CD4-positive, alpha-beta T cell treated with Interferon alpha-2 for 1 hour (primary cell): ENCODE measurements at regions not wholly inside any gene's neighbourhood (a gene's known extent, or its start where the extent isn't known, plus 50 kb on each side); places are given as distances from the start of the nearest gene placed in this dataset.
"Not testable (repeated sequence)": the region's sequence is repeated elsewhere in the genome, so short reads cannot be mapped to it uniquely, and the experiment has no call there.

Source experiments
- DNase-seq, 2 donors: peaks; one replicate each; pipeline ENCODE4 v3.0.0-alpha.2; 2020 to 2022

- no peak for DNase-seq
Observed at GRCh38 chr4:82172186-82172585, 201.6 kb downstream of the HNRNPD start.

GRCh38 chr4:82171531-82172155 is 202.1 kb downstream of the HNRNPD start:
- DNase-seq, result no peak

- no peak for DNase-seq
Observed at GRCh38 chr4:82149750-82150149, 224.0 kb downstream of the HNRNPD start.

DNA sequence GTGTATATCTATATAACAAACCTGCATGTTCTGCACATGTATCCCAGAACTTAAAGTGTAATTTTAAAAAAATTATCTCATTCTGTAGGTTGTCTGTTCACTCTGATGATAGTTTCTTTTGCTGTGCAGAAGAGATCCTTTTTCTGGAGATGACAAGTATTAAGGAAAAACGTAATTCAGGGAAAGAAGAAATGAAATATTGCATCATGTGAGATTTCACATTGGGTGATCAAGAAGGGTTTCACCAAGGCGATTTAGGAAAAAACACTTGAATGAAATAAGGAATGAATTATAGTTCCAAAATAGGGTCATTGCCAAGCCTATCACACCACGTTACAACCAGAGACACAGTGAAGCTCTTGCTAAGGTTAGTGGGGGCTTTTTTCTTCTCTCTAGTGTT is 227.9 kb downstream of the HNRNPD start:
- DNase-seq, result no peak

- DNase-seq, result no peak
Observed at GRCh38 chr4:82140422-82140821, 233.4 kb downstream of the HNRNPD start.

DNA sequence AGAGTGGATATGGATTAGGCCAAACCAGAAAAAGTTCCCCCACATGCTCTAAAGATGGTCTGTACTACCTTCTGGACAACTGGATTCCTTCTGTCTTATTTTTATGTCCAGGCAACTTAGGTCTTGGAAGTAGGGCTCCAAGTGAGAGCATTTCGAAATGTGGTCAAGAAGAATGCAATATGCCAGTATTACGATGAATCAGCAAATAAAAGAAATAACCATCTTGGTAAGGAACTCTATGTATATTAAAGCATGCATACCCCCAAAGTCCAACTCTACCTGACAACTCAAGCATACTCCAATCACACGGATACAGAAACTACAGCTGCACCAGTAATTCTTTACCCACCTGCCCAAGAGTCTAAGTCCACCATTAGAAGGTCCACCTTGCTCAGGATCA is 234.5 kb downstream of the HNRNPD start:
- no peak for DNase-seq

GRCh38 chr4:82138374-82138773 is 235.4 kb downstream of the HNRNPD start:
- DNase-seq, result no peak

- DNase-seq, result peak in 1 of 2 donors; percentile 42
Observed at GRCh38 chr4:82136161-82136801, 237.5 kb downstream of the HNRNPD start.

DNA sequence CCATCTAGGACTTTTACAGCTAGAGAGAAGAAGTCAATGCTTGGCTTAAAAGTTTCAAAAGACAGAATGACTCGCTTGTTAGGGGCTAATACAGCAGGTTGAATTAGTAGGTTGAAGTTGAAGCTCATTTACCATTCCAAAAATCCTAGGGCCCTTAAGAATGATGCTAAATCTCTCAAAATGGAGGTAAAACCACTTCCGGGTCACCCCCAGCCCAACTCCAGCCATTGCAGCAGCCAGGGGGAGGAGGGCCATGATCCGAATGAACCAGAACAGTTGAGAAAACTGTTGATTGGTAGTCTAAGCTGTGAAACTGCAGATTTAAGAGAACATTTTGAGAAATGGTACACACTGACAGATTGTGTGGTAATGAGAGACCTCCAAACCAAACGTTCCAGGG is 245.4 kb downstream of the HNRNPD start:
- no peak for DNase-seq

GRCh38 chr4:82126512-82127040 is 247.2 kb downstream of the HNRNPD start:
- no peak for DNase-seq

DNA sequence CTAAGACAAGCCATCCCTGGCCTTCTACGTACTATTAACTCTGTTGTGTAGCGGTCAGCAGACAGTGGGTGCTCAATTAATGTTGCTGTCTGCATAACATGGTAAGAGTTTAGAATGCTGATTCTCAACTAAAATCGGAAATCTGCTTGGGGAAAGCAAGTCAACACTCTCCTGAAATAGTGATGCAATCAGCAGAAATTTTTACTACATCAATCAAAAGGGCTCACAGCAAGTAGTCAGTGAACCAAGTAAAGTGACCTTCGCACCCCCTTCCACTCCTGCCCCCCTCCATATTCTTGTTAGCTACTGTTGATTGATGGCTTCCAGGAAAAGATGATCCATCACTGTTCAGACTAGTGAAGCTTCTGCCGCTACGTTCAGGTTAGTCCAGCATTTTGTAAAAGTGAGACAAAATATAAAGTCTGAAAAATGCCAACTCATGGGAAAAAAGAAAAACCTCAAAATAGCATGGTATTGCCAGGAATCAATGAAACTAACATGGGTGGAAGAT is 247.9 kb downstream of the HNRNPD start:
- DNase-seq, result no peak

DNA sequence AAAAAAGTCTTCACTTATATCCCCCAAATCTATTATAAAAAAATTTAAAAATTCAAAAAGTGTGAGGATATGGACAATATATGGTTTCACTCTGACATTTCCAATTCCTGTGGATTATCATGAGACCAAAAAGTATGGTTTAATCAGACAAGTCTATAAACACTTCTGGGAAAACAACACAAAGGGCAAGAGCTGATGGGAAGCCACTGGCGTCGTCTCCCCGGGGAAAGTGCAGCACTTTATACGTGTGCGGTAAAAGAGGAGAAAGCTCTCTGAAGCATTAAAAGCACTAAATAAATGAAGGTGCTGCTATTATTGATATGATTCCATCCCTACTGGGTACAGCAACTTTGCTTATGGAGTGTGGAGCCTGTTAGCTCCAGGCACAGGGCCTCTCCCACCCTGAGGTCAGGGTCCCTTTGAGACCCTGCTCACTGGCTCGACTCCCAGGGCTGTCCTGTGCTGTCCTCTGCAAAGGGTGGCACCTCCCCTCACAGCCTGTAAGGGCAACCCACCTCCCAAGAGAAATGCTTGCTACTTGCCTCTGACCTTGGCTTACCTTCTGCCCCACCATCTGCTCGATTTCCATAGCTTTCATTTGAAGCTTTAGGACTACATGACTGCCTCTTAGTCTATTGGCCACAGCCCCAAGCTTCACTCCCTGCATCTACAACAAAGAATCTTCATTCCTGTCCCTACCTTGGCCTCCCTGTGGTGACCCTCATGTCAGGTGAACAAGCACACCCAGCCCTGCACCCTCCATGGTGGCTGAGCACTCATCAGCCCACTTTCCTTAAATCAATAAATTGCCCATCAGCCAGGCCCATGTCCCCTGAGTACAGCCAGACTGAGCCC is 248.6 kb downstream of the HNRNPD start:
- no peak for DNase-seq

GRCh38 chr4:82124365-82124764 is 249.4 kb downstream of the HNRNPD start:
- DNase-seq, result no peak

GRCh38 chr4:82123934-82124333 is 249.9 kb downstream of the HNRNPD start:
- peak in 1 of 2 donors; percentile 46 for DNase-seq

DNA sequence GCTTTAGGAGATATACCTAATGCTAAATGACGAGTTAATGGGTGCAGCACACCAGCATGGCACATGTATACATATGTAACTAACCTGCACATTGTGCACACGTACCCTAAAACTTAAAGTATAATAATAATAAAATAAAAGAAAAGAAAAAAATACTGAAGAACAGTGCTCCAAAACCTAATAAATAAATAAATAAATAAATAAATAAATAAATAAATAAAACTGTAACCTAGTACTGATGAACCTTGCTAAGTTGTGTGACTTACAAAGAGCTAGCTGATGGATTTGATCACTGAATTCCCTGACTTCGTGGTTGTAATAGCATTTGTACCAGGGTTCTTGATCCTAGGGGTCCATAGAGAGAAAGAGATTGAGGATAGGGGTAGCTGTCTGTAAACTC is 258.6 kb downstream of the HNRNPD start:
- DNase-seq, result not testable (repeated sequence)

GRCh38 chr4:82108506-82108905 is 265.3 kb downstream of the HNRNPD start:
- DNase-seq, result no peak

GRCh38 chr4:82104578-82104977 is 269.2 kb downstream of the HNRNPD start:
- no peak for DNase-seq

DNA sequence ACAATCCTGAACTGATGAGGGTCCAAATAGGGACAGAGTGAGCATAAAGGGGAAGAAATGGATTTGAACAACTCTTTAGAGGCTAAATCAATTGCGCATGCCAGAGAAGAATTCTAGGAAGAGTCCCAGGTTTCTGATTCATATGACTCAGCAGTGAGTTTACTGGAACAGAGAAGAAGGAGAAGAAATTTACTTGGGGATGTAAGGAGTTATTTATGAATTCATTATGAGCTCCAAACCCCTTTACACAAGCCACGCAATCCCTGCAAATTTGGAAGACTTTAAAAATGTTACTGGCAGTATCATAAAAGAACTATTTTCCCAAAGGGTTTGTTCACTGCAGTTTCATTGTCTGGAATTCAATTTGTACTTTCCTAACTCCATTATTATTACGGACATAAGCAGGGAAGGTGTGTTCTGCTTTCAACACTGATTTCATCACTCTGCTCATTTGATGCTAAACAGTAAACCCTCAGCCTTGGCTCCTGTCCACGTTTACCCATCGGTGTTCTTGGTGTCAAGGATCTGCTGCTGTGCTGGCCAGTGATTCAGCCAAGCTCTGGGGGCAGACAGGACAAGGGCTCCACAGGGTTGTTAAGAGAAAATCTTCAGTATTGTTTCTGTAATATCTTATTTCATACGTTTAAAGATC is 273.7 kb downstream of the HNRNPD start:
- DNase-seq, result no peak

- no peak for DNase-seq
Observed at GRCh38 chr4:82097504-82097903, 276.3 kb downstream of the HNRNPD start.

DNA sequence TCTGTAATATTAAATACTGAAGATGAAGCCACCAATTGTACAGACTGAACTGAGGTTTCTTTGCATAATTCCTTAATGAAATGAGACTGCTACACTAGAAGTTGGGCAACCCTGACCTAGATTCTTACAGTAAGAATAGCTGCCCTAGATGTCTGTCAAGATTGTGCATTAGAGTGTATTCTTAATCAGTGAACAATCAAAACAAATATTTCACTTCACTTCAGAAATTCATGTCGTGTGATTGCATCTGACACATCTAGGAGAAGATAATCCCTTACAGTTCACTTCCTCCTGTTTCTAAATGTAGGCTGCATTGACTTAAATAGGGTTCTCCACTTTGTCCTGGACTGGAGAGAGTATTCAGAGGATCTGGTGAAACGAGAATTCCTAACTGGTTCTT is 283.1 kb downstream of the HNRNPD start:
- DNase-seq, result no peak

GRCh38 chr4:82084747-82085146 is 289.0 kb downstream of the HNRNPD start:
- no peak for DNase-seq

DNA sequence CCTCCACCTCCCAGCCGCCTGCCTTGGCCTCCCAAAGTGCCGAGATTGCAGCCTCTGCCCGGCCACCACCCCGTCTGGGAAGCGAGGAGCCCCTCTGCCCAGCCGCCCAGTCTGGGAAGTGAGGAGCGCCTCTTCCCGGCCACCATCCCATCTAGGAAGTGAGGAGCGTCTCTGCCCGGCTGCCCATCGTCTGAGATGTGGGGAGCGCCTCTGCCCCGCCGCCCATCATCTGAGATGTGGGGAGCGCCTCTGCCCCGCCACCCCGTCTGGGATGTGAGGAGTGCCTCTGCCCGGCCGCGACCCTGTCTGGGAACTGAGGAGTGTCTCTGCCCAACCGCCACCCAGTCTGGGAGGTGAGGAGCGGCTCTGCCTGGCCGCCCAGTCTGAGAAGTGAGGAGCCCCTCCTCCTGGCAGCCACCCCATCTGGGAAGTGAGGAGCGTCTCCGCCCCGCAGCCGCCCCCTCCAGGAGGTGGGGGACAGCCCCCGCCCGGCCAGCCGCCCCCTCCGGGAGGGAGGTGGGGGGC is 296.3 kb downstream of the HNRNPD start:
- DNase-seq, result not testable (repeated sequence)

GRCh38 chr4:82076809-82077208 is 297.0 kb downstream of the HNRNPD start:
- no peak for DNase-seq
